Dendritic cell treated with granulocyte-macrophage colony-stimulating factor and Interleukin-4, amounts not matched to agents 40 ng/mL and 50 ng/mL, for 4 days (primary cell): ENCODE measurements at regions not wholly inside any gene's neighbourhood (a gene's known extent, or its start where the extent isn't known, plus 50 kb on each side); places are given as distances from the start of the nearest gene placed in this dataset.
"Not testable (repeated sequence)": the region's sequence is repeated elsewhere in the genome, so short reads cannot be mapped to it uniquely, and the experiment has no call there.

Source experiments
- H3K27ac Mint-ChIP-seq: one replicate; pipeline ENCODE4 v1.8.0; 2022; ENCODE audit warnings: mild to moderate bottlenecking, mixed read lengths
- H3K27me3 Mint-ChIP-seq: one replicate; pipeline ENCODE4 v1.8.0; 2022; ENCODE audit warnings: mild to moderate bottlenecking, mixed read lengths
- H3K36me3 Mint-ChIP-seq: one replicate; pipeline ENCODE4 v1.8.0; 2022; ENCODE audit warnings: low read depth, mixed read lengths
- H3K4me1 Mint-ChIP-seq: one replicate; pipeline ENCODE4 v1.8.0; 2022; ENCODE audit warnings: low read depth, mixed read lengths
- H3K4me3 Mint-ChIP-seq: one replicate; pipeline ENCODE4 v1.8.0; 2022; ENCODE audit warnings: mild to moderate bottlenecking, moderate library complexity, mixed read lengths
- H3K9me3 Mint-ChIP-seq: one replicate; pipeline ENCODE4 v1.8.0; 2022; ENCODE audit warnings: mixed read lengths
- intact Hi-C: fragments of 100-400 bp; cut with micrococcal nuclease; formaldehyde crosslinking; loops from one replicate; pipeline ENCODE4 v1.15.0; 2022

DNA sequence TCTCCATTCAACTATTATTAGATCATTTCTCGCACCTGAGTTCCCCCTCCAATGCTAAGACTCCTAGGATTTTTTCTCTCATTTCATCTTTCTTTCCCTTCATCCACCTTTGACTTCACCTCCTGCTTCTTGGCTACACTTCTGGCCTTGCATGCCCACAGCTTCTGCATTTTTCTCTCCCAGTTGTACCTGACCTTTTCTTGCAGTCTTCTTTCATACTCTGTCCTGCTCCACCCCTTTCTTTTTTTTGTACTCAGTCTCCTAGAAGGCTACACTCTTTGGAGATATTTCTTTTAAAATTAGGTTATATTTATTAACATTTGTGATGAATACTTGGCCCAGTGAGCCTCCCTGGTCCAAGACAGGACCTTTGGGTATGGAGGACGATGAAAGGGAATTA lies 190.4 kb downstream of the DEPDC1B start:
- no peak overlapping the region for H3K4me3 Mint-ChIP-seq

GRCh38 chr5:60507687-60508086 lies 192.3 kb downstream of the DEPDC1B start:
- no peaks in the 10 kb centered on the region for H3K36me3 Mint-ChIP-seq
- H3K27me3 Mint-ChIP-seq: no peaks in the 10 kb centered on the region
- H3K4me3 Mint-ChIP-seq: no peak overlapping the region
- intact Hi-C loops: no loop called here
- H3K9me3 Mint-ChIP-seq: no peaks in the 10 kb centered on the region
- no peak overlapping the region for H3K27ac Mint-ChIP-seq
- no peaks in the 10 kb centered on the region for H3K4me1 Mint-ChIP-seq

More for the DNA sequence above, 190.4 kb downstream of the DEPDC1B start:
- H3K9me3 Mint-ChIP-seq: no peaks in the 10 kb centered on the region
- no peak overlapping the region for H3K27ac Mint-ChIP-seq
- no peaks in the 10 kb centered on the region for H3K27me3 Mint-ChIP-seq
- no peaks in the 10 kb centered on the region for H3K4me1 Mint-ChIP-seq
- no peaks in the 10 kb centered on the region for H3K36me3 Mint-ChIP-seq
- intact Hi-C loops: no loop called here

- Mint-ChIP-seq H3K27ac (no peak overlapping the region), H3K27me3 (no peaks in the 10 kb centered on the region), H3K36me3 (no peaks in the 10 kb centered on the region), H3K4me3 (no peak overlapping the region), H3K4me1 (no peaks in the 10 kb centered on the region), H3K9me3 (no peaks in the 10 kb centered on the region)
- intact Hi-C loops: no loop called here
Measured at GRCh38 chr5:60505373-60506171, 194.4 kb downstream of the DEPDC1B start.

- no peaks in the 10 kb centered on the region for H3K9me3 Mint-ChIP-seq
- H3K27me3 Mint-ChIP-seq: no peaks in the 10 kb centered on the region
- intact Hi-C loops: no loop called here
- H3K4me3 Mint-ChIP-seq: no peak overlapping the region
- H3K27ac Mint-ChIP-seq: no peak overlapping the region
- no peaks in the 10 kb centered on the region for H3K4me1 Mint-ChIP-seq
- no peaks in the 10 kb centered on the region for H3K36me3 Mint-ChIP-seq
Measured at GRCh38 chr5:60504342-60504741, 195.6 kb downstream of the DEPDC1B start.

GRCh38 chr5:60503771-60504170 lies 196.2 kb downstream of the DEPDC1B start:
- intact Hi-C loops: no loop called here
- no peaks in the 10 kb centered on the region for H3K9me3 Mint-ChIP-seq
- no peaks in the 10 kb centered on the region for H3K4me1 Mint-ChIP-seq
- no peak overlapping the region for H3K4me3 Mint-ChIP-seq
- no peak overlapping the region for H3K27ac Mint-ChIP-seq
- no peaks in the 10 kb centered on the region for H3K36me3 Mint-ChIP-seq
- no peaks in the 10 kb centered on the region for H3K27me3 Mint-ChIP-seq

DNA sequence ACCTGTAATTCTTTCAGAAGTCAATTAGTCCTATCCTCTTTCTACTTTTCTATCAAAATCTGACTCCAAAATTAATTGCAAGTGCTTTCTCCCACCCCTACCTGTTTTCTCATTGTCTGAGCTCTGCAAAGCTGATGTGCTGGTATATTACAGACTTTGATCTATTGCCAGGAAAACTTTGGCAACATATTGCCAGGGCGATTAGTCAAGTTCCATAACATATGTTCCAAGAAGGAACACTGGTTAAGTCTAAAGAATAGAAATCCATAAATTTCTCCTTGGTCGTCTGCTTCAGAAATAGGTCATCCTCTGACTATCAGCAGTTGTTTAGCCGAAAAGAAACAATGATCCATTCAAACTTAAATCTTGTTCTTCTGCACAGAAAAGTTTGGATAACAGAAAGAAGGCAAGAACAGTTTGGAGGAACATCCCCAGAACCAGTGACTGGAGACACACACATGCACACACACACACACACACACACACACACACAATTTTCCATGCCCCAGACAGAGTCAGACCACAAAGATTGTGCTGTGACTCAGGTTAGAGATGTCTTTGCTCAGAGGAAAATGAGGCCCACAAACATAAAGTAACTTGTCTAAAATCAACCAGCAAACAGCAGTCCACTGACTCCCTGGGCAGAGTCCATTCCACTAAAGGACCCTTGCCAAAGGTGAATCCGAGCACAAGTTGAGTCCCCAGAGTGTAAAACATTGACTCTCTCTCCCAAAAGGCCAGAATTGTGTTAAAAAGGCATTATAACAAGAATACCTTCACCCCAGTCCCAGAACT lies 202.1 kb downstream of the DEPDC1B start:
- H3K36me3 Mint-ChIP-seq: no peaks in the 10 kb centered on the region
- intact Hi-C loops: no loop called here
- no peaks in the 10 kb centered on the region for H3K9me3 Mint-ChIP-seq
- H3K27ac Mint-ChIP-seq: no peak overlapping the region
- H3K4me1 Mint-ChIP-seq: no peaks in the 10 kb centered on the region
- no peaks in the 10 kb centered on the region for H3K27me3 Mint-ChIP-seq
- H3K4me3 Mint-ChIP-seq: no peak overlapping the region

GRCh38 chr5:60495644-60496520 lies 204.1 kb downstream of the DEPDC1B start:
- no peak overlapping the region for H3K4me3 Mint-ChIP-seq
- intact Hi-C loops: no loop called here
- no peaks in the 10 kb centered on the region for H3K4me1 Mint-ChIP-seq
- no peaks in the 10 kb centered on the region for H3K36me3 Mint-ChIP-seq
- no peak overlapping the region for H3K27ac Mint-ChIP-seq
- no peaks in the 10 kb centered on the region for H3K27me3 Mint-ChIP-seq
- H3K9me3 Mint-ChIP-seq: no peaks in the 10 kb centered on the region

DNA sequence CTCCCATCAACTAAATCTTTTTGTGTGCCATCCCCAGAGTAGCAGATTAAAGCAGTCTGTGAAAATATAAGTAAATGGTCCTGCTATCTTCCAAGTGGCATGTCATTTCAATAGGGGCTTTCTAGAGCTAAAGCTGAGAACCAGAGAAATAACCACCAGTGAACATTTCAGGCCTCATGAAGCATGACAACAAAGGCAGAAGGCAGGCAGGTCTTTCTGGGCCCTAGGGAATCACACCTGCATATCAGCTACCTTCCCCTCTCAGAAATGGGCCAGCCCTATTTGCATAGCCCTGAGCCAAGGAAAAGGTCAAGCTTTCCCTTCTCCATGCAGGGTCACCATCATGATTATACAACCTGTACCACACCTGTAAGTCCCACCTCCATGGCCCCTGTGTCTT lies 205.3 kb downstream of the DEPDC1B start:
- no peaks in the 10 kb centered on the region for H3K4me1 Mint-ChIP-seq
- no peaks in the 10 kb centered on the region for H3K9me3 Mint-ChIP-seq
- no peak overlapping the region for H3K4me3 Mint-ChIP-seq
- no peaks in the 10 kb centered on the region for H3K36me3 Mint-ChIP-seq
- intact Hi-C loops: no loop called here
- H3K27ac Mint-ChIP-seq: no peak overlapping the region
- H3K27me3 Mint-ChIP-seq: no peaks in the 10 kb centered on the region

- H3K9me3 Mint-ChIP-seq: no peaks in the 10 kb centered on the region
- intact Hi-C loops: no loop called here
- no peaks in the 10 kb centered on the region for H3K4me1 Mint-ChIP-seq
- H3K36me3 Mint-ChIP-seq: no peaks in the 10 kb centered on the region
- H3K27me3 Mint-ChIP-seq: no peaks in the 10 kb centered on the region
- H3K4me3 Mint-ChIP-seq: no peak overlapping the region
- H3K27ac Mint-ChIP-seq: no peak overlapping the region
Measured at GRCh38 chr5:60494144-60494543, 205.8 kb downstream of the DEPDC1B start.

DNA sequence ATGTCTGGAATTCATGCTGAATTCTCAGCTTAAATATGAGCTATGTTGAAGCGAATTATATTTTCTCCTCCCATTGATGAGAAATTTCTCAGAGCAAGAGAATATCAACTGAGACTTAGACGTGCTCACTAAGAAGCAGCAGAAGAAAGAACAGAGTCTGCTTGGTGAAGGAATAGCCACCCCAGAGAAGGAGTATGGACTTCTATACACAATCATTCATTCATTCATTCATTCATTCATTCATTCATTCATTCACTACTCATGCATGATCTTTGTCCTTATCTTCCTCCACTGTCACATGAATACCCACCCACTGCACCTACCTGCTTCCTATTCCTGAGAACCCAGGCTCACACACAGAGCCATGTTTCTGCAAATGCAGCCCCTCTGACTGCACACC lies 206.6 kb downstream of the DEPDC1B start:
- intact Hi-C loops: no loop called here
- H3K4me1 Mint-ChIP-seq: no peaks in the 10 kb centered on the region
- H3K4me3 Mint-ChIP-seq: no peak overlapping the region
- no peaks in the 10 kb centered on the region for H3K36me3 Mint-ChIP-seq
- no peaks in the 10 kb centered on the region for H3K27me3 Mint-ChIP-seq
- H3K27ac Mint-ChIP-seq: no peak overlapping the region
- H3K9me3 Mint-ChIP-seq: no peaks in the 10 kb centered on the region

- Mint-ChIP-seq H3K9me3 (no peaks in the 10 kb centered on the region), H3K36me3 (no peaks in the 10 kb centered on the region)
- intact Hi-C loops: no loop called here
Measured at GRCh38 chr5:60492958-60493357, 207.0 kb downstream of the DEPDC1B start.

DNA sequence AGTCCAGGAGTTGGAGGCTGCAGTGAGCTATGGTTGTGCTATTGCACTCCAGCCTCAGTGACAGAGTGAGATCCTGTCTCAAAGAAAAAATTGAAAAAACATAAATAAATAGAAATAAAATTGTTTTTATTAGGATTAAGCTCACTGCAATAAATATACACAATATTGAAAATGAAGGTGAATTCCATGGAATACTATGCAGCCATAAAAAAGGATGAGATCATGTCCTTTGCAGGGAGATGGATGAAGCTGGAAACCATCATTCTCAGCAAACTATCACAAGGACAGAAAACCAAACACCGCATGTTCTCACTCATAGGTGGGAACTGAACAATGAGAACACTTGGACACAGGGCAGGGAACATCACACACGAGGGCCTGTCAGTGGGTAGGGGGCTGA lies 207.6 kb downstream of the DEPDC1B start:
- H3K36me3 Mint-ChIP-seq, H3K4me1 Mint-ChIP-seq, intact Hi-C loops, H3K9me3 Mint-ChIP-seq, H3K4me3 Mint-ChIP-seq, H3K27ac Mint-ChIP-seq, H3K27me3 Mint-ChIP-seq: not testable (repeated sequence)

More at GRCh38 chr5:60492958-60493357, 207.0 kb downstream of the DEPDC1B start:
- H3K27me3 Mint-ChIP-seq: no peaks in the 10 kb centered on the region
- H3K4me3 Mint-ChIP-seq: no peak overlapping the region
- H3K27ac Mint-ChIP-seq: no peak overlapping the region
- H3K4me1 Mint-ChIP-seq: no peaks in the 10 kb centered on the region

DNA sequence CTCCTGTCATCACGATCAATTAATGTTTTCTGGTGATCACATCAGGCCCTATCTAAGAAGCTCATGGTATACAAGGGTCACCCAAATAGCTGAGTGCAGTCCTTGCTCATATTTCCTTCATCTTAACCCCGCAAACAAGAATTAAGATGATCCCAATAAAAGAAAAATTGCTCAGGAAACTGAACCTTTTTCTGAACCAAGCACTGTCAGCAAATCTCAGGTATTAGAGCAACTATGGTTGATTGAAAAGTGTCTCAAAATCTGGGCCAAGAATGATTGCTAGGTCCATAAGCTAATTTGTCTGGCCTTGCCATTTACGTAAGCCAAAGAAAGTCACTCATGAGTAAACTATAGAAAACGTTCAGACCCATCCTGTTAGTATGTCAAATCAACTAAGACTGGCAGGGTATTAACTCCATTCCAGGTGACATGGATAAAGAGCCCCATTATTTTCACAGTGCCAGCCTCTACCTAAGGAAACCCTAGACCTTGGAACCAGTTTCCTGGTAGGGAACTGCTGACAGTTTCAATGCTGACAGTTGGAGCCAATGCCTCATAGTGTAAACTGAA lies 209.3 kb downstream of the DEPDC1B start:
- intact Hi-C loops: no loop called here
- Mint-ChIP-seq H3K27ac (no peak overlapping the region), H3K4me3 (no peak overlapping the region), H3K9me3 (no peaks in the 10 kb centered on the region), H3K4me1 (no peaks in the 10 kb centered on the region), H3K36me3 (no peaks in the 10 kb centered on the region), H3K27me3 (no peaks in the 10 kb centered on the region)
